Right lobe of liver (tissue), 6 donors: ENCODE measurements at regions not wholly inside any gene's neighbourhood (a gene's known extent, or its start where the extent isn't known, plus 50 kb on each side); places are given as distances from the start of the nearest gene placed in this dataset.

Source experiments
- ATAC-seq, 4 donors: fragments of 200-7000 bp; cut with Tn5 transposase; one replicate each; pipeline ENCODE4 v1.9.1; 2020; ENCODE audit warnings: mild to moderate bottlenecking in 4 of 4, moderate library complexity in 4 of 4
- DNase-seq, 3 donors: peaks; one replicate each; pipeline ENCODE4 v3.0.0-alpha.2; 2020
- H3K27ac ChIP-seq, 3 donors: fragments of 200-600 bp; one replicate each; pipeline ENCODE4 v1.8.0; 2022
- H3K27me3 ChIP-seq, 2 donors: fragments of 200-600 bp; one replicate each; pipeline ENCODE4 v1.8.0; 2022
- H3K36me3 ChIP-seq, 4 donors: fragments of 200-600 bp; sonication (generic) in 1 of 4; one replicate each; pipeline versions ENCODE4 v1.5.1 to v1.8.0; 2017 to 2022; ENCODE audit warnings: control low read depth in 1 of 4
- H3K4me1 ChIP-seq, 4 donors: fragments of 200-600 bp; sonication (generic) in 1 of 4; one replicate each; pipeline versions ENCODE4 v1.5.1 to v1.8.0; 2017 to 2022; ENCODE audit warnings: control low read depth in 1 of 4
- H3K4me3 ChIP-seq, 3 donors: fragments of 200-600 bp; one replicate each; pipeline ENCODE4 v1.8.0; 2022
- H3K9me3 ChIP-seq, 4 donors: fragments of 200-600 bp; sonication (generic) in 1 of 4; one replicate each; pipeline versions ENCODE4 v1.5.1 to v1.8.0; 2017 to 2022; ENCODE audit warnings: control low read depth in 1 of 4
- POLR2A ChIP-seq: fragments of 450-650 bp; IDR thresholded peaks from one replicate; pipeline ENCODE4 v1.6.1; 2017; ENCODE audit warnings: antibody characterized with exemption, mild to moderate bottlenecking
- WGBS: methylation state at CpG from one replicate; pipeline ENCODE4 v1.1.6; 2018; ENCODE audit warnings: low coverage, low lambda C conversion rate; ENCODE audit not compliant: insufficient coverage; ENCODE audit errors: missing lambda C conversion rate; 5-methylcytosine and 5-hydroxymethylcytosine counted together
- intact Hi-C, 2 donors: fragments of 100-400 bp; cut with DNase I; formaldehyde crosslinking; loops; one replicate each; pipeline versions ENCODE4 v1.11.2 to v1.14.1; 2022
- TF ChIP-seq, protein P1 (sequence below), 4 donors: fragments of 200-600 bp in 3 of 4; fragments of 450-650 bp in 1 of 4; IDR thresholded peaks; one replicate each; pipeline versions ENCODE4 v1.5.1 to v1.8.0; 2016 to 2022; ENCODE audit warnings: antibody characterized with exemption in 4 of 4, mild to moderate bottlenecking in 2 of 4
- donor health status: DM: no; HTN: yes; CAD: no.
- donor health status: DM: no; HTN: no; CAD: no.
- donor health status: DM: no; HTN: no; CAD: no.
- donor health status: DM: no; HTN: yes; CAD: no.
- donor health status: DM: no; HTN: yes; CAD: no.

DNA sequence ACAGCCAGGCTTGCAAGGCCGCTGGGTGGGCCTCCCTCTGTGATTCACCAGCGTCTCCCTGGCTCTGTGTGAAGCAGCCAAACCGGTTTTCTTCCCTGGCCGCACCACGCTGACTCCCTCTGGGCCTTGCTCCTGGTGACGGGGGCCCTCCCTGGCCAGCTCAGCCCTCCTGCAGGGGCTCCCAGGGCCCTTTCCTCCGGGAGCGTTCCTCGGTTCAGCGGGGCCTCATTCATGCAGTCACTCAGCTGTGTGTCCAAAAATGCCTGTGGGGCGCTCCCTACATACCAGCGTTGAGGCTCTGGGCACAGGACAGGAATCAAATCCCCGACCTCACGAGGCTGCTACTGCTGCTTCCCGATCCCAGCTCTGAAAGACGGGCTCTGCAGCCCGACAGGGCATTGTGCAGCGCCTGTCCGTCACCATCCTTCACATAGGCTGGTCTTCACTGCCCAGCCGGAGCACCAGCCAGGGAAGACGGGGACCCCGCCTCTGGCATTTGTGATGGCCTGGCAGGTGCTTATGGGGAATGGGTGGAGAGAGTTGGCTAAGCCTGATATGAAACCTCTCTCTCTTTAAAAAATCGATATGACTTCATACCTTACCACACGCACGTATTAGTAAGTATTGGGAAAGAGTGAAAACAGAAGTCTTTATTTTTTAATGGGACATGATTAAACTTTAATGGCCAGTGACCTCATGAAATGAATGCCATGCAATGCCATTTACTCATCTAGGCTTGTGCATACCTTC lies 110.0 kb upstream of the SHH start:
- WGBS, result 47% methylated on average over 10 of the region's 25 CpGs
- intact Hi-C loops, result no loop called here
- no peaks in the 10 kb centered on the region for H3K36me3 ChIP-seq
- H3K4me1 ChIP-seq, result peaks cover 2 to 24% (median 14%) of the 10 kb centered on the region in 4 donors
- no peak for DNase-seq
- no peak for TF ChIP-seq POLR2A
- TF ChIP-seq, protein P1, sequence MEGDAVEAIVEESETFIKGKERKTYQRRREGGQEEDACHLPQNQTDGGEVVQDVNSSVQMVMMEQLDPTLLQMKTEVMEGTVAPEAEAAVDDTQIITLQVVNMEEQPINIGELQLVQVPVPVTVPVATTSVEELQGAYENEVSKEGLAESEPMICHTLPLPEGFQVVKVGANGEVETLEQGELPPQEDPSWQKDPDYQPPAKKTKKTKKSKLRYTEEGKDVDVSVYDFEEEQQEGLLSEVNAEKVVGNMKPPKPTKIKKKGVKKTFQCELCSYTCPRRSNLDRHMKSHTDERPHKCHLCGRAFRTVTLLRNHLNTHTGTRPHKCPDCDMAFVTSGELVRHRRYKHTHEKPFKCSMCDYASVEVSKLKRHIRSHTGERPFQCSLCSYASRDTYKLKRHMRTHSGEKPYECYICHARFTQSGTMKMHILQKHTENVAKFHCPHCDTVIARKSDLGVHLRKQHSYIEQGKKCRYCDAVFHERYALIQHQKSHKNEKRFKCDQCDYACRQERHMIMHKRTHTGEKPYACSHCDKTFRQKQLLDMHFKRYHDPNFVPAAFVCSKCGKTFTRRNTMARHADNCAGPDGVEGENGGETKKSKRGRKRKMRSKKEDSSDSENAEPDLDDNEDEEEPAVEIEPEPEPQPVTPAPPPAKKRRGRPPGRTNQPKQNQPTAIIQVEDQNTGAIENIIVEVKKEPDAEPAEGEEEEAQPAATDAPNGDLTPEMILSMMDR (IDR thresholded peaks at IDR 0.05), result no peak
- H3K4me3 ChIP-seq, result no peak overlapping the region
- H3K27ac ChIP-seq, result no peak overlapping the region
- no peaks in the 10 kb centered on the region for H3K9me3 ChIP-seq
- ATAC-seq, result peak in 2 of 4 donors; percentile 8 to 29
- H3K27me3 ChIP-seq, result no peaks in the 10 kb centered on the region

DNA sequence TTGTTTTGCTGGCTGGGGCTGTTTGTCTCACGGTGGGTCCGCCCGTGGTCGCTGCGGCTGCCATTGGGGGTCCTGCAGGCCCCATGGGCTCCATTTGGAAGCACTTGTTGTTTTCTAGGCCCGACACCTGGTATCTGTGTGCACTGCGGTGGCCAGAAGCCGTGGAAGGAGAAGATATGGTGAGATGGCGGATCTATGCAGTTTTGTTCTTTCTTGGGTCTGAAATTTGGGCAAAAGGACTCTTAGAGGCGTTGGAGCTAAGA lies 109.5 kb upstream of the SHH start:
- no peak for DNase-seq
- Histone ChIP-seq H3K36me3 (no peaks in the 10 kb centered on the region), H3K27ac (no peak overlapping the region), H3K9me3 (no peaks in the 10 kb centered on the region), H3K4me3 (no peak overlapping the region), H3K4me1 (peaks cover 2 to 28% (median 16%) of the 10 kb centered on the region in 4 donors), H3K27me3 (no peaks in the 10 kb centered on the region)
- intact Hi-C loops, result no loop called here
- no peak for TF ChIP-seq POLR2A
- TF ChIP-seq, protein P1 (IDR thresholded peaks at IDR 0.05), result no peak
- 81% methylated on average over 5 of the region's 10 CpGs for WGBS
- ATAC-seq, result no peak

DNA sequence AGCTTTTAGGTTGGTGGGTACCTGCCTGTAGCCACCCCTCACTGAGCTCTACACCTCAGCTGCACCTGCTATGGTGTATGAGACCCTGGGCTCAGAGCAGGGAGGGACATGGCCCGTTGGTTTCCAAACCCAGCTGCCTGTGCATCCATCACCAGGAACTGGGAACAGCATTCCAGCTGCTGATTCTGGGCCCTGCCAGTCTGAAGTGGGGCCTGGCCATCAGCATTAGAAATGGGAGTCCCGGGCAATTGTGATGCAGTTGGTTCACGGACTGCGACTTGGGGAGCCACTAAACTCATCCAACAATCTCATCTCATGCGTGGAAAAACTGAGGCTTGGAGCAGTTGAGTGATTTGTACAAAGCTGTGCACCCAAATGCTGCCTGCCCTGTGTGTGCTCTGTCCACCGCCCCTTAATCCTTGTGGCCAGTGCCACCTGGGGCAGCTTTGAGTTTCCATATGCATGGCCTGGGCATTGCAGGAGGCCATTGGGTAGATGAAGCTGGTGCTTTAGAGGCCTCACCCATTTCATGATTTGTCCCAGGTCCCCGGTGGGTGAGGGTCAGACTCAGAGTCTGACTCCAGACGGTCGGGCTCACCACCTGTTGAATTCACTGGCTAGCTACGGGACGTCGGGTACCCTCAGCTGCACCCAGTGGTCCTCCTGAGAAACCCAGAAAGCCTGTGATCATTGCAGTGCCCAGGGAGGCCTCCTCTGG lies 109.0 kb upstream of the SHH start:
- WGBS, result 100% methylated on average over 1 of the region's 12 CpGs
- no peak for TF ChIP-seq POLR2A
- TF ChIP-seq, protein P1 (IDR thresholded peaks at IDR 0.05), result no peak
- Histone ChIP-seq H3K4me1 (peaks cover 2 to 29% (median 16%) of the 10 kb centered on the region in 4 donors), H3K27me3 (no peaks in the 10 kb centered on the region), H3K9me3 (no peaks in the 10 kb centered on the region), H3K27ac (no peak overlapping the region), H3K36me3 (no peaks in the 10 kb centered on the region), H3K4me3 (no peak overlapping the region)
- no peak for ATAC-seq
- DNase-seq, result no peak
- intact Hi-C loops, result no loop called here

DNA sequence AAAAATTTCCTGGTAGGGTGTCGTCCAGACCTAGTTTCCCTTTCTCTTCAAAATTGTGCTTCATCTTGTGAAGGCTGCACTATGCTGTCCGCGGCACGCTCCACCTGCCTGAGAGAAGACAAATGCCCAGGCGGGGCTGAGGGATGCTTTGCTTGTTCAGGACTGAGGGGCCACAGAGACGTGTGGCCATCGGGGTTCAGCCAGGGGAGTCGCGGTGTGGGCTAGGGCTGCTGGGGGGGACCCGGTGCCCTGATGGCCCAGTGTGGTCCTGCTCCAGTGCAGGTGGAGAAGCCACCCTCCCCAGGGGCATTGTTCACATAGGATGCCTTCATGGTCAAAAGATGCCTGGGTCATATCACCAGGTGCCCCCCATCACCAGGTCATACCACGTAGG lies 107.8 kb upstream of the SHH start:
- WGBS, result 100% methylated on average over 1 of the region's 11 CpGs
- no peak overlapping the region for H3K4me3 ChIP-seq
- H3K27ac ChIP-seq, result no peak overlapping the region
- TF ChIP-seq, protein P1 (IDR thresholded peaks at IDR 0.05), result no peak
- no peak for TF ChIP-seq POLR2A
- H3K4me1 ChIP-seq, result peaks cover 2 to 29% (median 16%) of the 10 kb centered on the region in 4 donors
- no peaks in the 10 kb centered on the region for H3K36me3 ChIP-seq
- no peak for DNase-seq
- H3K9me3 ChIP-seq, result no peaks in the 10 kb centered on the region
- H3K27me3 ChIP-seq, result no peaks in the 10 kb centered on the region
- intact Hi-C loops, result no loop called here
- ATAC-seq, result no peak
